ENCODE measurements at regions not wholly inside any gene's neighbourhood (a gene's known extent, or its start where the extent isn't known, plus 50 kb on each side); places are given as distances from the start of the nearest gene placed in this dataset.
"Not testable (repeated sequence)": the region's sequence is repeated elsewhere in the genome, so short reads cannot be mapped to it uniquely, and the experiment has no call there.

GRCh38 chr2:192535956-192536921, 341.5 kb upstream of the TMEFF2 start:
- Histone ChIP-seq H3K27me3 (no peaks in the 10 kb centered on the region), H3K4me3 (no peak overlapping the region), H3K36me3 (replicated peaks; ENCODE audit: insufficient read depth, low read depth) (no peaks in the 10 kb centered on the region), H3K9me3 (ENCODE audit: low read depth) (no peaks in the 10 kb centered on the region), H3K9me2 (replicated peaks; ENCODE audit: insufficient read depth) (no peaks in the 10 kb centered on the region), H3K79me2 (no peaks in the 10 kb centered on the region), H4K20me1 (ENCODE audit: insufficient read depth, poor library complexity, severe bottlenecking) (no peaks in the 10 kb centered on the region), H3K27ac (no peak overlapping the region), H3K4me1 (ENCODE audit: insufficient read depth) (peaks cover 12% of the 10 kb centered on the region), H3K4me2 (peak overlapping the region; percentile 26), H2AFZ (no peak overlapping the region)
- 31% methylated on average over 3 of the region's 3 CpGs for WGBS (ENCODE audit: low lambda C conversion rate, missing lambda C conversion rate)
- TF ChIP-seq EZH2 (IDR thresholded peaks at IDR 0.05; ENCODE audit: borderline replicate concordance): no peak
- TF ChIP-seq CTCF (IDR thresholded peaks at IDR 0.05; ENCODE audit: poor library complexity): no peak
- no peak for TF ChIP-seq EZH2phosphoT487 (IDR thresholded peaks at IDR 0.05; ENCODE audit: low read depth, severe bottlenecking, unreplicated experiment)
- no peak for DNase-seq (ENCODE audit: low spot score)

- H3K4me2 ChIP-seq: no peak overlapping the region
- no peaks in the 10 kb centered on the region for H3K27me3 ChIP-seq
- H3K9me2 ChIP-seq (replicated peaks; ENCODE audit: insufficient read depth): no peaks in the 10 kb centered on the region
- H4K20me1 ChIP-seq (ENCODE audit: insufficient read depth, poor library complexity, severe bottlenecking): no peaks in the 10 kb centered on the region
- H2AFZ ChIP-seq: no peak overlapping the region
- H3K36me3 ChIP-seq (replicated peaks; ENCODE audit: insufficient read depth, low read depth): no peaks in the 10 kb centered on the region
- DNase-seq (ENCODE audit: low spot score): no peak
- TF ChIP-seq EZH2 (IDR thresholded peaks at IDR 0.05; ENCODE audit: borderline replicate concordance) (no peak), CTCF (IDR thresholded peaks at IDR 0.05; ENCODE audit: poor library complexity) (no peak), EZH2phosphoT487 (IDR thresholded peaks at IDR 0.05; ENCODE audit: low read depth, severe bottlenecking, unreplicated experiment) (no peak)
- peaks cover 12% of the 10 kb centered on the region for H3K4me1 ChIP-seq (ENCODE audit: insufficient read depth)
- H3K9me3 ChIP-seq (ENCODE audit: low read depth): no peaks in the 10 kb centered on the region
- no peak overlapping the region for H3K4me3 ChIP-seq
- H3K27ac ChIP-seq: no peak overlapping the region
- 91% methylated on average over 3 of the region's 3 CpGs for WGBS (ENCODE audit: low lambda C conversion rate, missing lambda C conversion rate)
- H3K79me2 ChIP-seq: no peaks in the 10 kb centered on the region
Measured at GRCh38 chr2:192534072-192534471, 339.3 kb upstream of the TMEFF2 start.

GRCh38 chr2:192524642-192525251, 330.0 kb upstream of the TMEFF2 start:
- H3K9me3 ChIP-seq (ENCODE audit: low read depth); H3K9me2 ChIP-seq (replicated peaks; ENCODE audit: insufficient read depth); DNase-seq (ENCODE audit: low spot score); H3K27me3 ChIP-seq; H3K4me3 ChIP-seq; H3K79me2 ChIP-seq; H3K27ac ChIP-seq; H3K4me2 ChIP-seq; H2AFZ ChIP-seq; H4K20me1 ChIP-seq (ENCODE audit: insufficient read depth, poor library complexity, severe bottlenecking); H3K4me1 ChIP-seq (ENCODE audit: insufficient read depth); H3K36me3 ChIP-seq (replicated peaks; ENCODE audit: insufficient read depth, low read depth): not testable (repeated sequence)
- WGBS (ENCODE audit: low lambda C conversion rate, missing lambda C conversion rate): 88% methylated on average over 10 of the region's 10 CpGs

- H3K9me3 ChIP-seq (ENCODE audit: low read depth); H3K36me3 ChIP-seq (replicated peaks; ENCODE audit: insufficient read depth, low read depth); H3K27me3 ChIP-seq; H3K4me1 ChIP-seq (ENCODE audit: insufficient read depth); H3K27ac ChIP-seq; H3K4me2 ChIP-seq; H3K4me3 ChIP-seq; H2AFZ ChIP-seq; H3K9me2 ChIP-seq (replicated peaks; ENCODE audit: insufficient read depth); H4K20me1 ChIP-seq (ENCODE audit: insufficient read depth, poor library complexity, severe bottlenecking); H3K79me2 ChIP-seq; DNase-seq (ENCODE audit: low spot score): not testable (repeated sequence)
- WGBS (ENCODE audit: low lambda C conversion rate, missing lambda C conversion rate): 94% methylated on average over 3 of the region's 3 CpGs
Measured at GRCh38 chr2:192524214-192524613, 329.5 kb upstream of the TMEFF2 start.

All from hepatocyte (in vitro differentiated cells).